GM12878 (cell line): ENCODE measurements at regions not wholly inside any gene's neighbourhood (a gene's known extent, or its start where the extent isn't known, plus 50 kb on each side); places are given as distances from the start of the nearest gene placed in this dataset.

Experiments used
- ATAC-seq: fragments of 200-7000 bp; cut with Tn5 transposase; 3 replicates; pipeline ENCODE4 v1.9.1; 2020; ENCODE audit warnings: mild to moderate bottlenecking, moderate library complexity
- BruUV-seq: library from RNA; stranded (reverse); fragments of 400-500 nt; replicated peaks from 2 replicates; lab custom pipeline; 2021; lab: Mats Ljungman, UMichigan
- CTCF ChIA-PET: fragments of 300-600 bp; sonication (Branson Sonifier 250); formaldehyde crosslinking; extraction: SDS; loops from one replicate; lab custom pipeline; 2021; ENCODE audit warnings: inconsistent platforms; lab: Yijun Ruan, JAX
- POLR2A ChIA-PET: fragments of 350-600 bp; formaldehyde crosslinking; extraction: SDS; loops from one replicate; lab custom pipeline; 2021; ENCODE audit warnings: inconsistent platforms; lab: Charles Lee
- RAD21 ChIA-PET: fragments of 300-600 bp; sonication (Branson Sonifier 250); formaldehyde crosslinking; loops from one replicate; lab custom pipeline; 2023; ENCODE audit warnings: antibody characterized with exemption; ENCODE audit not compliant: unreplicated experiment; lab: Charles Lee
- SMC1A ChIA-PET: fragments of 300-600 bp; sonication (Branson Sonifier 250); formaldehyde crosslinking; loops from one replicate; lab custom pipeline; 2023; ENCODE audit not compliant: unreplicated experiment, uncharacterized antibody; lab: Charles Lee
- DNase-seq: peaks from one replicate; pipeline ENCODE4 v3.0.0-alpha.2; 2011; ENCODE audit warnings: low read depth, low spot score
- FAIRE-seq: peaks from 3 replicates; lab custom pipeline; 2011; peaks lifted over from hg19 to GRCh38; lab: Jason Lieb, UNC
- H2AFZ ChIP-seq: 2 replicates; pipeline ENCODE4 v1.6.0; 2011; ENCODE audit warnings: low read depth, low read length, control low read depth; ENCODE audit not compliant: control insufficient read depth
- H3K27ac ChIP-seq: 2 replicates; pipeline ENCODE4 v1.5.1; 2011; ENCODE audit warnings: control low read depth; ENCODE audit not compliant: control insufficient read depth, insufficient read depth
- H3K27me3 ChIP-seq, 2 experiments: replicated peaks in 1 of 2; 2 replicates each; pipeline versions ENCODE4 v1.6.0 to v1.6.1; 2011; ENCODE audit warnings: low read length in 1 of 2; ENCODE audit not compliant: control insufficient read depth in 2 of 2, insufficient read depth in 2 of 2
- H3K36me3 ChIP-seq, 2 experiments: 2 replicates each; pipeline ENCODE4 v1.5.1; 2011; ENCODE audit warnings: low read length in 1 of 2; ENCODE audit not compliant: control insufficient read depth in 2 of 2, insufficient read depth in 2 of 2
- H3K4me1 ChIP-seq: 2 replicates; pipeline ENCODE4 v1.6.1; 2011; ENCODE audit warnings: mild to moderate bottlenecking, low read length, moderate library complexity, mixed read lengths; ENCODE audit not compliant: control insufficient read depth, insufficient read depth
- H3K4me2 ChIP-seq: 2 replicates; pipeline ENCODE4 v1.6.0; 2011; ENCODE audit warnings: control low read depth; ENCODE audit not compliant: control insufficient read depth, insufficient read depth
- H3K4me3 ChIP-seq: fragments of 200-600 bp; sonication (generic); 2 replicates; pipeline ENCODE4 v1.5.1; 2016
- H3K79me2 ChIP-seq: 2 replicates; pipeline ENCODE4 v1.6.0; 2011; ENCODE audit warnings: low read length; ENCODE audit not compliant: control insufficient read depth, insufficient read depth
- H3K9ac ChIP-seq: 2 replicates; pipeline ENCODE4 v1.8.0; 2011; ENCODE audit warnings: low read length, control low read depth, mixed read lengths; ENCODE audit not compliant: control insufficient read depth, insufficient read depth
- H3K9me3 ChIP-seq: replicated peaks from 3 replicates; pipeline ENCODE4 v1.5.1; 2011; ENCODE audit warnings: mild to moderate bottlenecking, low read length; ENCODE audit not compliant: control insufficient read depth, insufficient read depth
- H4K20me1 ChIP-seq: 2 replicates; pipeline ENCODE4 v1.6.0; 2011; ENCODE audit not compliant: control insufficient read depth, insufficient read depth
- FOXK2 ChIP-seq: fragments of 450-650 bp; IDR thresholded peaks from 2 replicates; pipeline ENCODE4 v1.6.1; 2017; ENCODE audit warnings: mild to moderate bottlenecking, moderate library complexity
- FOXM1 ChIP-seq: IDR thresholded peaks from 2 replicates; pipeline ENCODE4 v1.6.1; 2012; ENCODE audit warnings: low read depth, mild to moderate bottlenecking, inconsistent platforms, low read length, moderate library complexity
- LARP7 ChIP-seq: fragments of 450-650 bp; IDR thresholded peaks from 2 replicates; pipeline ENCODE4 v1.6.1; 2017; ENCODE audit warnings: mild to moderate bottlenecking
- MTA2 ChIP-seq: fragments of 450-650 bp; IDR thresholded peaks from 2 replicates; pipeline ENCODE4 v1.6.1; 2016; ENCODE audit warnings: low read depth, mild to moderate bottlenecking, moderate library complexity
- MXI1 ChIP-seq: fragments of 150-350 bp; IDR thresholded peaks from 2 replicates; pipeline ENCODE4 v1.6.1; 2011; ENCODE audit warnings: low read depth, mild to moderate bottlenecking, inconsistent platforms, low read length, improper control_type of control experiment
- POLR2AphosphoS5 ChIP-seq: IDR thresholded peaks from 2 replicates; pipeline ENCODE4 v1.6.1; 2011; ENCODE audit warnings: mild to moderate bottlenecking, low read length, inconsistent platforms
- RELB ChIP-seq: fragments of 450-650 bp; IDR thresholded peaks from 2 replicates; pipeline ENCODE4 v1.6.1; 2017; ENCODE audit warnings: low read depth, mild to moderate bottlenecking, moderate library complexity
- TARDBP ChIP-seq: IDR thresholded peaks from 2 replicates; pipeline ENCODE4 v1.6.1; 2016; ENCODE audit warnings: borderline replicate concordance
- YBX1 ChIP-seq: fragments of 450-650 bp; IDR thresholded peaks from 2 replicates; pipeline ENCODE4 v1.6.1; 2016; ENCODE audit warnings: antibody characterized with exemption
- WGBS: methylation state at CpG from one replicate; pipeline ENCODE4 v1.1.6; 2016; ENCODE audit warnings: low lambda C conversion rate; ENCODE audit not compliant: insufficient replicate concordance, insufficient coverage; ENCODE audit errors: missing lambda C conversion rate; 5-methylcytosine and 5-hydroxymethylcytosine counted together
- in situ Hi-C: fragments of 300-500 bp; cut with MboI; formaldehyde crosslinking; loops from 9 replicates; pipeline ENCODE4 v1.14.3; 2018; ENCODE audit warnings: mixed read lengths
- intact Hi-C: fragments of 100-400 bp; cut with micrococcal nuclease; formaldehyde crosslinking; loops from one replicate; pipeline ENCODE4 v1.14.2; 2022; ENCODE audit not compliant: unreplicated experiment

GRCh38 chr1:68723791-68724190, 226.9 kb upstream of the DEPDC1 start:
- no peak for TF ChIP-seq TARDBP
- no peak for TF ChIP-seq MTA2
- no peak for TF ChIP-seq LARP7
- TF ChIP-seq FOXM1 = no peak
- no peak for TF ChIP-seq MXI1
- TF ChIP-seq FOXK2 = no peak
- TF ChIP-seq YBX1 = no peak
- no peak for TF ChIP-seq RELB
- no peak for TF ChIP-seq POLR2AphosphoS5
- CTCF ChIA-PET = no interaction called here
- no peak overlapping the region for H3K9ac ChIP-seq
- no peaks in the 10 kb centered on the region for H4K20me1 ChIP-seq
- H3K27ac ChIP-seq = no peak overlapping the region
- H2AFZ ChIP-seq = no peak overlapping the region
- SMC1A ChIA-PET = no interaction called here
- H3K27me3 ChIP-seq = no peaks in the 10 kb centered on the region
- BruUV-seq = no TSS peak
- no peak for FAIRE-seq
- no peak for DNase-seq
- in situ Hi-C loops (no loop called here), intact Hi-C loops (no loop called here)
- no peak overlapping the region for H3K4me2 ChIP-seq
- no peaks in the 10 kb centered on the region for H3K4me1 ChIP-seq
- no peaks in the 10 kb centered on the region for H3K79me2 ChIP-seq
- no peak overlapping the region for H3K4me3 ChIP-seq
- RAD21 ChIA-PET = no interaction called here
- 18% methylated on average over 1 of the region's 1 CpG for WGBS
- no peaks in the 10 kb centered on the region for H3K36me3 ChIP-seq
- no peak for ATAC-seq
- H3K9me3 ChIP-seq = no peaks in the 10 kb centered on the region
- POLR2A ChIA-PET = no interaction called here
